ENCODE measurements at regions not wholly inside any gene's neighbourhood (a gene's known extent, or its start where the extent isn't known, plus 50 kb on each side); places are given as distances from the start of the nearest gene placed in this dataset.

DNA sequence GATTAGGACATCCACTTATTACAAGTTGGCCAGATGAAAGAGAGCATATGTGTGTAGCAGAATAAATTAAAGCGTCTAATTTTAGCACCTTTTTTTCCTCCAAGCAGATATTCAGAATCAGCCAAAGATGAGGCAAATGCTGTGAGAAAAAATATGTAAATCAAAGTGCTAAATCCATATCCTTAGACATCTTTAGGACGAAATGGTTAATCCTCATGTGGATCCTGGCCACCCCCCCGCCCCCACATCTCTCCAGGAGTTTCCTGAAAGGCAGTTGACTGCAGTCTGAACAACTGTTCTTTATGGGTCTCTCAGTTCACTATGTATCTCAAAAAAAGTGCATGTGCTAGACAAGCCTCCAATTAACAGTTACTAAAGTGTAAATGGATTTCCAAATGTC lies 1768.1 kb upstream of the SEL1L start:
- no peak for TF ChIP-seq SIN3A (IDR thresholded peaks at IDR 0.05; ENCODE audit: borderline replicate concordance, insufficient read depth, low read length)
- no peak for TF ChIP-seq FOXP2 (optimal IDR thresholded peaks at IDR 0.05; ENCODE audit: borderline replicate concordance, extremely low read depth, extremely low read length, insufficient read depth)
- TF ChIP-seq POLR2AphosphoS5 (IDR thresholded peaks at IDR 0.05; ENCODE audit: low read depth, low read length) = no peak
- TF ChIP-seq TAF1 (IDR thresholded peaks at IDR 0.05; ENCODE audit: borderline replicate concordance, insufficient read depth, low read length) = no peak
- TF ChIP-seq, protein P1, sequence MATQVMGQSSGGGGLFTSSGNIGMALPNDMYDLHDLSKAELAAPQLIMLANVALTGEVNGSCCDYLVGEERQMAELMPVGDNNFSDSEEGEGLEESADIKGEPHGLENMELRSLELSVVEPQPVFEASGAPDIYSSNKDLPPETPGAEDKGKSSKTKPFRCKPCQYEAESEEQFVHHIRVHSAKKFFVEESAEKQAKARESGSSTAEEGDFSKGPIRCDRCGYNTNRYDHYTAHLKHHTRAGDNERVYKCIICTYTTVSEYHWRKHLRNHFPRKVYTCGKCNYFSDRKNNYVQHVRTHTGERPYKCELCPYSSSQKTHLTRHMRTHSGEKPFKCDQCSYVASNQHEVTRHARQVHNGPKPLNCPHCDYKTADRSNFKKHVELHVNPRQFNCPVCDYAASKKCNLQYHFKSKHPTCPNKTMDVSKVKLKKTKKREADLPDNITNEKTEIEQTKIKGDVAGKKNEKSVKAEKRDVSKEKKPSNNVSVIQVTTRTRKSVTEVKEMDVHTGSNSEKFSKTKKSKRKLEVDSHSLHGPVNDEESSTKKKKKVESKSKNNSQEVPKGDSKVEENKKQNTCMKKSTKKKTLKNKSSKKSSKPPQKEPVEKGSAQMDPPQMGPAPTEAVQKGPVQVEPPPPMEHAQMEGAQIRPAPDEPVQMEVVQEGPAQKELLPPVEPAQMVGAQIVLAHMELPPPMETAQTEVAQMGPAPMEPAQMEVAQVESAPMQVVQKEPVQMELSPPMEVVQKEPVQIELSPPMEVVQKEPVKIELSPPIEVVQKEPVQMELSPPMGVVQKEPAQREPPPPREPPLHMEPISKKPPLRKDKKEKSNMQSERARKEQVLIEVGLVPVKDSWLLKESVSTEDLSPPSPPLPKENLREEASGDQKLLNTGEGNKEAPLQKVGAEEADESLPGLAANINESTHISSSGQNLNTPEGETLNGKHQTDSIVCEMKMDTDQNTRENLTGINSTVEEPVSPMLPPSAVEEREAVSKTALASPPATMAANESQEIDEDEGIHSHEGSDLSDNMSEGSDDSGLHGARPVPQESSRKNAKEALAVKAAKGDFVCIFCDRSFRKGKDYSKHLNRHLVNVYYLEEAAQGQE (IDR thresholded peaks at IDR 0.05; ENCODE audit: insufficient read depth in 1 of 2, low read depth in 2 of 2, low read length in 2 of 2) = no peak

DNA sequence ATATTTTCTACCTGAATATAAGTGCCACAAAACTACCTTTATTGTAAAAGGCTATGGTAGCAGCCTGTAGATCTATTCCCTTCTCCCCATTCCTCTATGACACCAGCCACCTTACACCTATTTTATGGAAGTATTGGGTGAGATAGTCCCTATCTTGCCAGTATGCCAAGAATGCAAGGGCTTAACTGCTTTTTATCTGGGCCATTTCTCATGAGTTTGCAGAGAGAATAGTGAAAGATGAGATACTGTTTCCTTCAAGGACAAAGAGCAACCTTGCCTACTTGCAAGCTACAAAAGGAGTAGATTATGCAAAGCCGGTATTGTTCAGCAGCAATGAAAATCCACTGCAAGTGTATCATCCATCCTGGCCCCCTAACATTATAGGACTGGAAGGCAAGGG lies 1775.6 kb upstream of the SEL1L start:
- TF ChIP-seq, protein P1 (IDR thresholded peaks at IDR 0.05; ENCODE audit: insufficient read depth in 1 of 2, low read depth in 2 of 2, low read length in 2 of 2) = no peak
- no peak for TF ChIP-seq FOXP2 (optimal IDR thresholded peaks at IDR 0.05; ENCODE audit: borderline replicate concordance, extremely low read depth, extremely low read length, insufficient read depth)
- TF ChIP-seq SIN3A (IDR thresholded peaks at IDR 0.05; ENCODE audit: borderline replicate concordance, insufficient read depth, low read length) = no peak
- TF ChIP-seq TAF1 (IDR thresholded peaks at IDR 0.05; ENCODE audit: borderline replicate concordance, insufficient read depth, low read length) = no peak
- TF ChIP-seq POLR2AphosphoS5 (IDR thresholded peaks at IDR 0.05; ENCODE audit: low read depth, low read length) = no peak

DNA sequence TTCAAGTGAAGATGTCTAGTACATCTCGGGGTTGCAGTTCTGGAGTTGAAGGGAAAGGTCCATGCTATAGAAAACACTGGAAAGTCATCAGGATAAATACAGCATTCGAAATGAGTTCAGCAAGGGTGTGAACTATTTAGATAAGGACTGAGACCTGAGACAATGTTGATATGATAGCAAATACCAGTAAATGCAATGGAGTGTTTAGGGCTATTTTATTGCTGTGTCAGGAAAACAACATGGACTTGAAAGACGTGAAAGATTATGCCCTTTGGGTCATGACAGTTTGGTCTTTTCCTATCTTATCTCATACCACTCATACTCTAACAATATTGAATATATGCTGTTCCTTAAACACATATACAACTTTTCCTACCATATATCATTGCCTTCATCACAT lies 1776.2 kb upstream of the SEL1L start:
- TF ChIP-seq FOXP2 (optimal IDR thresholded peaks at IDR 0.05; ENCODE audit: borderline replicate concordance, extremely low read depth, extremely low read length, insufficient read depth) (no peak), TAF1 (IDR thresholded peaks at IDR 0.05; ENCODE audit: borderline replicate concordance, insufficient read depth, low read length) (no peak), POLR2AphosphoS5 (IDR thresholded peaks at IDR 0.05; ENCODE audit: low read depth, low read length) (no peak)

DNA sequence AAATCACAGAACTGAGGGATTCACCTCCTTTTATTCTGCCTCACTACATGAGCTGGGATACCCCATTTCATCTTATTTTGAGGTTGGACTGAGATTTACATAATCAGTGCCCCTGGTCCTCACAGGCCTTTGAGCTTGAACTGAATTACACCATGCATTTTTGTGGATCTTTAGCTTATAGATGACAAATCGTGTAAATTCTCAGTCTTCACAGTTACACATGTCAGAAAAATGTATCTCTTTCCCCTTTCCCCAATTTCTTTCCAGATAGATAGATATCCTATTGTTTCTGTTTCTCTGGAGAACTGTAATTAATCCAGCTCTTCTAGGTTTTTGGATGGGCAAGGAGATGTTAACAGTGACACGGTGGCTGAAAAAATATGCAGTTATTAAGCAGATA lies 1778.9 kb upstream of the SEL1L start:
- TF ChIP-seq FOXP2 (optimal IDR thresholded peaks at IDR 0.05; ENCODE audit: borderline replicate concordance, extremely low read depth, extremely low read length, insufficient read depth) (no peak), POLR2AphosphoS5 (IDR thresholded peaks at IDR 0.05; ENCODE audit: low read depth, low read length) (no peak), TAF1 (IDR thresholded peaks at IDR 0.05; ENCODE audit: borderline replicate concordance, insufficient read depth, low read length) (no peak), SIN3A (IDR thresholded peaks at IDR 0.05; ENCODE audit: borderline replicate concordance, insufficient read depth, low read length) (no peak)
- TF ChIP-seq, protein P1 (IDR thresholded peaks at IDR 0.05; ENCODE audit: insufficient read depth in 1 of 2, low read depth in 2 of 2, low read length in 2 of 2) = no peak

DNA sequence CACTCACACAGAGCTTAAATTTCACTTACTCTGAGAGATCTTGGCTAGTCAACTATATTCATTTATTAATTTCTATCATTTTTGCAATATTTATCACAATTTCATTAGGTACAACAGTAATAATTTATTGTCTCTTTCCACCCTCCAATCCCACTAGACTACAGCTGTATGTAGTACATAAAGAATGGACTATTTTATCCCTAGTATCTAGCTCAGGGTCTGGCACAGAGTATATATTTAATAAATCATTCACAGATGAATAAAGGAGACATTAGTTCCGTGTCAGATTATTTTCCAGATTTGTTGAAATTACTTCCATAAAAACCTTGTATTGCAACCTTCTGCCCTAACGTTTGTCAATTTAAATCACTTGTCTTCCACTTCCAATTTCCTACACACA lies 1781.1 kb upstream of the SEL1L start:
- TF ChIP-seq FOXP2 (optimal IDR thresholded peaks at IDR 0.05; ENCODE audit: borderline replicate concordance, extremely low read depth, extremely low read length, insufficient read depth) (no peak), POLR2AphosphoS5 (IDR thresholded peaks at IDR 0.05; ENCODE audit: low read depth, low read length) (no peak), SIN3A (IDR thresholded peaks at IDR 0.05; ENCODE audit: borderline replicate concordance, insufficient read depth, low read length) (no peak), TAF1 (IDR thresholded peaks at IDR 0.05; ENCODE audit: borderline replicate concordance, insufficient read depth, low read length) (no peak)
- TF ChIP-seq, protein P1 (IDR thresholded peaks at IDR 0.05; ENCODE audit: insufficient read depth in 1 of 2, low read depth in 2 of 2, low read length in 2 of 2) = no peak
